ENCODE measurements at regions not wholly inside any gene's neighbourhood (a gene's known extent, or its start where the extent isn't known, plus 50 kb on each side); places are given as distances from the start of the nearest gene placed in this dataset.

GRCh38 chr5:39898731-39899130, 474.0 kb upstream of the DAB2 start:
- ChIA-PET CTCF (no interaction called here), POLR2A (no interaction called here)
- H3K4me3 ChIP-seq (ENCODE audit: low read depth, low read length) = no peak overlapping the region
- no peak for DNase-seq (ENCODE audit: low read depth, low spot score)
- TF ChIP-seq, protein P1, sequence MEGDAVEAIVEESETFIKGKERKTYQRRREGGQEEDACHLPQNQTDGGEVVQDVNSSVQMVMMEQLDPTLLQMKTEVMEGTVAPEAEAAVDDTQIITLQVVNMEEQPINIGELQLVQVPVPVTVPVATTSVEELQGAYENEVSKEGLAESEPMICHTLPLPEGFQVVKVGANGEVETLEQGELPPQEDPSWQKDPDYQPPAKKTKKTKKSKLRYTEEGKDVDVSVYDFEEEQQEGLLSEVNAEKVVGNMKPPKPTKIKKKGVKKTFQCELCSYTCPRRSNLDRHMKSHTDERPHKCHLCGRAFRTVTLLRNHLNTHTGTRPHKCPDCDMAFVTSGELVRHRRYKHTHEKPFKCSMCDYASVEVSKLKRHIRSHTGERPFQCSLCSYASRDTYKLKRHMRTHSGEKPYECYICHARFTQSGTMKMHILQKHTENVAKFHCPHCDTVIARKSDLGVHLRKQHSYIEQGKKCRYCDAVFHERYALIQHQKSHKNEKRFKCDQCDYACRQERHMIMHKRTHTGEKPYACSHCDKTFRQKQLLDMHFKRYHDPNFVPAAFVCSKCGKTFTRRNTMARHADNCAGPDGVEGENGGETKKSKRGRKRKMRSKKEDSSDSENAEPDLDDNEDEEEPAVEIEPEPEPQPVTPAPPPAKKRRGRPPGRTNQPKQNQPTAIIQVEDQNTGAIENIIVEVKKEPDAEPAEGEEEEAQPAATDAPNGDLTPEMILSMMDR (IDR thresholded peaks at IDR 0.05; ENCODE audit: insufficient read depth, low read length, missing control alignments) = no peak

DNA sequence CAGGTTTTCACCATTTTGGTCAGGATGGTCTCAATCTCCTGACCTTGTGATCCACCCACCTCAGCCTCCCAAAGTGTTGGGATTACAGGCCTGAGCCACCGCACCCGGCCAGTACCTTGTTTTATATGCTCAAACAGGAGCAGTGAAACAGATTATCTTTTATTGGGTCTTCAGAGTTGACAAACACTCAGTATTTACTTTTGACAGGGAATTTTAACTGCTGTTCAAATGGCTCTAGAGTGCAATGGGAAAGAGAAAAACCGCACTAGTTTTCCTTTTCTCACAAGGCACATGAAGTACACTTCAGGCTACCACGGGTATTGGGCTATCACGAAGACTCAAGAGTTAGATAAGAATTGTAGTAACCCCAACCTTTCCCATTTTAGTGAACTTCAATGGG, 471.9 kb upstream of the DAB2 start:
- POLR2A ChIA-PET = no interaction called here
- DNase-seq (ENCODE audit: low read depth, low spot score) = no peak
- CTCF ChIA-PET = no interaction called here
- TF ChIP-seq, protein P1 (IDR thresholded peaks at IDR 0.05; ENCODE audit: insufficient read depth, low read length, missing control alignments) = no peak
- no peak overlapping the region for H3K4me3 ChIP-seq (ENCODE audit: low read depth, low read length)

DNA sequence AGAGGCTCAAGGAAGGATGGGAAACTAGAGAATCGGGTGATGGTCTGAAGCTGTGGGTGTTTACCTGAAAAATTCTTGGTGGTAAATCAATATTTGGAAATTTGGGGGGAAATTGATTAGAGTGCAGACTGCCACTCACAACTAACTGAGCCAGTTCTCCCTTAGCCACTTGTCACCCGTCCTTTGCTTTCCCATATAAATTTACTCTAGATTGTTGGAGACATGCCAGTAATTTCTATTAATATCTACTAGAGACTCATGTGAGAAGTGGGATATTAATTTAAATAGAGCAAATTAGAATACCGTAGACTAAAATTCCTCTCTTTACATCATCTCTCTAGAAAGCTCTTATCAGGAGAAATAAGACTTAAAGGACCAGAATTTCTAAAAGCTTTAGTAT, 471.3 kb upstream of the DAB2 start:
- POLR2A ChIA-PET = no interaction called here
- CTCF ChIA-PET = no interaction called here

GRCh38 chr5:39892708-39893107, 467.9 kb upstream of the DAB2 start:
- H3K4me3 ChIP-seq (ENCODE audit: low read depth, low read length) = no peak overlapping the region
- TF ChIP-seq, protein P1 (IDR thresholded peaks at IDR 0.05; ENCODE audit: insufficient read depth, low read length, missing control alignments) = no peak
- ChIA-PET CTCF (interaction anchor here (0.8 kb wide), 1 partner anchor 56 kb away, joined by 3 read pairs; no protein-coding TSS in a partner anchor), POLR2A (no interaction called here)
- DNase-seq (ENCODE audit: low read depth, low spot score) = no peak

More for the DNA sequence above, 471.3 kb upstream of the DAB2 start:
- H3K4me3 ChIP-seq (ENCODE audit: low read depth, low read length) = no peak overlapping the region
- TF ChIP-seq, protein P1 (IDR thresholded peaks at IDR 0.05; ENCODE audit: insufficient read depth, low read length, missing control alignments) = no peak
- DNase-seq (ENCODE audit: low read depth, low spot score) = no peak

- H3K4me3 ChIP-seq (ENCODE audit: low read depth, low read length) = no peak overlapping the region
- TF ChIP-seq, protein P1 (IDR thresholded peaks at IDR 0.05; ENCODE audit: insufficient read depth, low read length, missing control alignments) = no peak
- CTCF ChIA-PET = interaction anchor here (1.2 kb wide), 1 partner anchor 312 kb away, joined by 3 read pairs; no protein-coding TSS in a partner anchor
- POLR2A ChIA-PET = no interaction called here
- no peak for DNase-seq (ENCODE audit: low read depth, low spot score)
Observed at GRCh38 chr5:39891376-39891775, 466.6 kb upstream of the DAB2 start.

DNA sequence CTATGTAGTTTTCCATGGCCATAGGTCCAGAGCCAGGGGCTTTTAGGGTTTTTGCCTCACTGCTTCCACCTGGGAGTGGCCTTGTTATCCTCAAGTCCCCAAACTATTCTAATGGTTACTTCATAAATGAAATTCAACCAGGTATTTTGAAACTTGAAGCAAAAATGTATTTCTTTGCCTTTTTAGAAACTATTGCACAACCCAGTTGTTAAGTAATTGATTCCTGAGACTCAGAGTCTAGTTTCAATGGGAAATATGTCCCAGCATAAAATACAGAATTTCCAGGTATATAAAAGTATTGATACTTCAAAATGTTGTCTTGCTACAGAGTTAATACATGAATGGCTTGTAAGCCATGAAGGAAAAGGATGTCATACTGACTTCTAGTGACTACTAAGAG, 456.2 kb upstream of the DAB2 start:
- DNase-seq (ENCODE audit: low read depth, low spot score) = no peak
- CTCF ChIA-PET = no interaction called here

More for the DNA sequence above, 456.2 kb upstream of the DAB2 start:
- POLR2A ChIA-PET = no interaction called here
- H3K4me3 ChIP-seq (ENCODE audit: low read depth, low read length) = no peak overlapping the region
- TF ChIP-seq, protein P1 (IDR thresholded peaks at IDR 0.05; ENCODE audit: insufficient read depth, low read length, missing control alignments) = no peak
